ENCODE measurements at regions not wholly inside any gene's neighbourhood (a gene's known extent, or its start where the extent isn't known, plus 50 kb on each side); places are given as distances from the start of the nearest gene placed in this dataset.
"Not testable (repeated sequence)": the region's sequence is repeated elsewhere in the genome, so short reads cannot be mapped to it uniquely, and the experiment has no call there.

DNA sequence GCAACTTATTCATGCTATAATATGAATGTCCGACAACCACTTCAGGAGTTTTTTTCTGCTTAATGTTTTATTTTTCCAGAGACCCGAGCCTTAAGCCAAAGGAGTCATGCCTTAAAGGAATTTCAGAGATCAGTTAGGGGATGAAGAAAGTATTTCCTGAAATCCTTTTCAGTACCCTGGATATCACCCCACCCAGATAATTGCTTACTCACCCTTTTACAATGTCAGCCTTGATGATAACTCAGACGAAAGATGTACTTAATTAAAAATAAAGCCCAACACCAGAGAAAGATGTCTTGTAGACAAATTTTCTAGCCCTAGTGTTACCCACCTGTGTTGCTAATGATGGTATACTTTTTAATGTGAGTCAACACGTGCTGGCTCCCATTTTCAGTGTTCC lies 124.1 kb downstream of the XCL2 start:
- no peak for ATAC-seq

DNA sequence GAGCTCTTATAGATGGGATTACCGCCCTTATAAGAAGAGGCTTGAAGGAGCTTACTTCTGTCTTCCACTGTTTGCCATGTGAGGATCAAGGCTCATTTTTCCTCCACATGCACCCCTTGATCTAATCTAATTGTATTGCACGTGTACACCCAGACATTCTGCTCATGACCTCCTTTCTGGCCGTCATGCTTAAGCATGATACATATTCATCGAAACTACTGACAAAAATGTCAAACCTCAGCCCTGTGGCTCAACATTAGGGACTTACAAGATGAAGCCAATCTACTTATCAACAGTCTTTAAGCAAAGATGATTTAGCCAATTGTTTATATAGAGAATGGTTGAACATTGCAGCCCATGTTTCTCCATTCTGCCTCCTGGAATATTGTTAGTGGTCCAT lies 127.6 kb downstream of the XCL2 start:
- ATAC-seq = no peak

DNA sequence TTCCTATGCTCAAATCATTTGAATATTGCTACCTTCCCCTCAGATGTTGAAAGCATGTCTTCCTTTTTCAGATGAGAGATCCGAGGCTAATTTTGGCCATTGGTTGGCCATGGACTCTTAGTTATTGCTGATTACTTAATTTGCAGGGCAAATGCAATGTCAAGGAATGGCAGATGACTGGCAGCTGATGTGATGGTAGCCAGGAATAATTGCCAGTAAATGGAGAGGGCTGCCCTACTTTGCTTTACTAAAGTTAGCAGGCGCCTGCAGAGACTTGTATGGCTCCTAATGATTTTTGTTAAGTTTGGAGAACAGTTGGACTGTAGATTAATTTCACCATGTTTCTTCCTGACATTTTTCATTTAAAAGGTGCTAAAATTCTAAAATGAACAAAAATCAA lies 128.9 kb downstream of the XCL2 start:
- no peak for ATAC-seq

DNA sequence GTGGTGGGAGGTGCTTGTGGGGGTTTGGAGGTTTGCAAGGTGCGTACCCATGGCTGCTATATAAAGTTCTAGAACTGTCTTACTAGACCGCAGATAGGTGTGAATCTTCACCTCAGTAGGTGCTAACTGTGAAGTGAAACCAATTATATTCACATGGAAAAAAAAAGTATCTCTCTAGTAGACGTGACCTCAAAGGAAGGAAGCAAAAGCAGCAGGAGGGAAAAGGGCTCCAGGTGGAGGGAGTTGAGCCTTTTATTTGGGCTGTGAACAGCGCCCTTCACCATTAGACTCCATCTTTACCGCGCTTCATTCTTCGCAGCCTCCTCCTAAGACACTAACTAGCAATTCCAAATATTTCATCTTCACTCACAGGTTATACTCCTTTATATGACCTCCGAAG lies 129.8 kb downstream of the TBX19 start:
- no peak for ATAC-seq

DNA sequence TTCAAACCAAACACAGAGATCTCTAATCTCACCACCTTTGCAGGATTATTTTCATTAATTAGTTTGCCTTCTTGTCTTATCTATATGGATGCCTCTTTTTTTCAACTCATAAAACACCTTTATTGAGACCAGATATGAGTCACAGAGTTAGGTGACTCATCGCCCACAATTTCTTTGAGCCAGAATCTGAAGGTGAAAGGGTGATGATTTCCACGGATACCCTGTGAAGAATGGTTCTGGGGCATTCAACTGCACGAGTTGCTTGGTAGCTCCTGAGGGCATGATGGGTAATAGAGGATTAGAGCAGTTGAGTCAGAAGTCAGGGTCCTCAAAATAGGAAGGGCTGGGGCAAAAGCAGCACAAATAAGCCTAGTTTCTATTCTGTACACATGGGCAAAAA lies 128.2 kb downstream of the TBX19 start:
- peak; percentile 37 for ATAC-seq

DNA sequence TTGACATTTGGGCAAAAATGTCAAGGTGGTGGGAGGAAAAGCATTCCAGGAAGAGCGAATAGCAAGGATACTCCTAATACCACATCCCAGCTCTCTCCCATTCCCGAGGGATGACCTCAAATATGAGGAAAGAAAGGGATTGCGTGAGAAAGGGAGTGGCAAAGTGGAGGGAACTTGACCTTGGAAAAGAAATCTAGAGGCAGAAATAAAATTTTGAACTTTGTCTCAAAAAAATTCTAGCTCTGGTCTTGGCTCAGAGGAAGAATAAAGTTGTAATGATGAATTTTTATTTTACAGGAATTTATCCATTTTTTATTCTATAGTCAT lies 127.8 kb downstream of the TBX19 start:
- ATAC-seq = no peak

DNA sequence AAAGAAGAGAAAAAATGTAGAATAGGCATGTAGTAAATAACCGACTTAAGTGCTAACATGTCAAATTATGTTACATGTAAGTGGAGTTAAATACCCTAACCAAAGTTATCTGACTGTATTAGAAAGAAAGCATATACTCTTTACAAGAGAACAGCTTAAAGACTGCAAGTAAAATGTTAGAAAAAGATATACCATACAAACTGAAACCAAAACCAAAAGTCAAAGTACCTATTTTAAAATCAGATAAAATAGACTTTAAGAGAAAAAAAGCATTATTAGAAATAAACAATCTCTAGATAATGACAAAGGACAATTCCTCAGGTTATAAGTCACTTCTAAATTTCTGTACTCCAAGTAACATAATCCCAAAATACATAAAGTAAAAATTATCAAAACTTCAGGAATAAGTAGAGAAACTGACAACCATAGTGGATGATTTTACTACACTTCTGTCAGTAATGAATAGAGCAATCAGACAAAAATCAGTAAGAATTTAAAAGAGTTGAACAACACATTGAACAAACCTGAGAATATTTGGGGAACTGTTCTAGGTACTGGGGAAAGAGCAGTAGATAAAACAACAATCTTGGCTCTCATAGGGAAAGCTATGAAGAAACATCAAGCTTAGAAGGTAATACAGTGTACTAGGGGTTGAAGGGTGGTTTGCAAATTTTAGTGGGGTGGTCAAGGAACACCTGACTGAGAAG lies 127.3 kb downstream of the TBX19 start:
- ATAC-seq = no peak

DNA sequence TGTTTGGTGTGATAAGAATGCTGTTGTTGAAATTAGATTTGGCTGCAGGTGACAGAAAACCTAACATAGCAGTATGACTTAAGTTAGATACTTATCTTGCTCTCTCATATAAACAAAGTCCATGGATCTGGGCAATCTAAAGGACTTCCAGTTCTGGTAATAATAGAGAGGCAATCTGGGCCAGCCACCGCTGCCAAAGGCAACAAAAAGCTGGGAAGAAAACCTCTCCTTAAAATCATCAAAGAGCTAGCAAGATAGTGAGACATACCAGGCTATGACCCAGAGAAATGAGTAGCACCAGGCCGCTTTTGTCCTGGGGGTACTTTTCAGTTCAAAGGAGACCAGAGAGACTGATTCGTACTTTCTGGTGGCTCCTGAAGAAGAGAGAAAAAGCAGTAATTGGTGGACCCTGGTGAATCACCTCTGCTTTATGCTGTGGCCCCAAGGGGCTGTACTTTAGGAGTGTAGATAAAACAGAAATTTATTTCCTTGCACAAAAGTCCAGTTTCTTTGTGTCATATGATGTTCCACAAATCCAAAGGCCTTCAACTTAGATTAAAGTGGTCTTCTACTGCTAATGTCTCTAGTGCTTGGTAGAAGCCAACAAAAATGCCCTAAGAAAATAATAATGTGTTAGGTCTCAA lies 125.4 kb downstream of the TBX19 start:
- no peak for ATAC-seq

DNA sequence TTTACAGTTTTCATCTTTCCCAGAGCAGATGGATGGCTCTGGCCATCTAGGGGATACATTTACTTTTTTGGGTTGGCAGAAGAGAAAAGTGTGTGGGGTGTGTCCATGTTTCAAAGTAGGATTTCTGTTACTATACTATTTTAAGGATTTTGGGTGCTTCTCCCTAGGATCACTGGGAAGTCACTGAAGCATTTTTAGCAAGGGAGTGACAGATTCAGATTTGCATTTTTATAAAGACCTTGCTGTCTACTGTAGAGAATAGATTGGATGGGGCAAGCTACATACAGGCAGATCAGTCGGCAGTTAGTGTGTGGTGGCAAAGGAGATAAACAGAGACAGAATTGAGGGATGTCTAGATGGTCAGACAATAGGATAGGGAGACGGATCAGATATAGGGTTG lies 122.5 kb downstream of the TBX19 start:
- ATAC-seq = no peak

DNA sequence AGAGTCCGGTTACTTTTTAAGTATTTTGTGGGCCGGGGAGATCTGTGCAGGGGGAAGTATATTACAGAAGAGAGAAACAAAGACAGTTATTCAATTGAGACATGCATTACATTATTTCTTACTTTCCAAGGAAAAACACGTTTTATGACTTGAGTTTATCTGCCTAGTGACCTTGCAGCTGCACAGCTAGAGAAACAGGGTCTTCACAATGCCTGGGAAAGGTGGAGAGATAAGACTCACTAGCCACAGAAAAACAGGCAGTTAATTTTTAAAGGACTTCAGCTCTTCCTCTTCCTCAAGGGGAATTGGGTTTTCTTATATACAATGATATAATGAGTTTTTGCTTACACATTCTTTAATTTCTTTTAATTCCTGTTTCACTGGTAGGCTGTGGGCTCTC lies 121.8 kb downstream of the TBX19 start:
- ATAC-seq = not testable (repeated sequence)

DNA sequence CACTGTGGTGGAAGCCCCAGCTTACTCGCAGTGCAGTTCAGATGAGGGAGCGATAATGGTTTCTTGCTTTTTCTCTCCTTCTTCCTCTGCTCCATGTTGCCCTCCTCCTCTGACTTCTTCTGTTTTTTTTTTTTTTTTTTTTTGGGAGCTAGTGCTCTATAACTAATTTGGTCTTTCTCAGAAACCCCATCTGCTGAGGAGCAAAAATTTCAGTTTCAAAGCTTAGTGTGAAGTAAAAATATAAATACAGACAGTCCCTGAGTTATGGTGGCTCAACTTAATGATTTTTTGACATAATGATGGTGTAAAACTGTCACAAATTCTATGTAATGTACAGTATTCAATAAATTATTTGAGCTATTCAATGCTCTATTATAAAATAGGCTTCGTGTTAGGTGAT lies 120.7 kb downstream of the TBX19 start:
- ATAC-seq = no peak

DNA sequence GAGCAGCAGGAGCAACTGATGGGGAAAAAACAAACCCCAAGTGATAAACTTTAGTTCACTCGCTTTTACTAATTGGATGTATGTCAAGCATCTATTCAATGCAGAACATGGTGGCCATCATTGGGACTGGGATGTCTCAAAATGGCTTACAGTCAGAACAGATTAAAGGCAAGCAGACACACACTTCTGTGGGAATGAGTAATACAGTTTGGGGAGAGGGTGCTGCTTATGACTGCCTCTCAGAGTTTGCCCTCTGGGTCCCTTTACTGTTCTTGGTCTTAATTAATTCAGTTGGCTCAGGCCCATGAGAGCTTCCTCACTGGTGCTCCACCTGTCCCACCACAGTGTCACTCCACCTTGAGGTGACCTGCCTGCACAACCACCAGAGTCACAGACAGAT lies 119.5 kb downstream of the TBX19 start:
- no peak for ATAC-seq

DNA sequence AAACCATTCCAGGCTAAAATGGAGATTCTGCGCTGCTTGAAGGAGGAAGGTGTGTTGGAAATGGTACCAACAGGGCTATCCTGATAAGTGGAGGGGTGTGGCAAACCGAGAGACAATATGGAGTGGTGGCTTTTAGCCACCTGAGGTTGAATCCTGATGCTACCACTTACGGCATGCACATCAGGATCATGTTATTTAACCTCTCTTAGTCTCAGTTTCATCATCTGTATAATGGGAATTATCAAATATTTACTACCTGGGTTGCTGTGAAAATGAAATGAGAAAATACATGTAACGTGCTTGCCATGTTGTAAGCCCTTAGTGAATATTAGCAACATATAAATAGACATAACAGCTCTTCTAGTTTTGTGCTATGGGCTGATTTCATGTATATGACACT lies 117.1 kb downstream of the TBX19 start:
- no peak for ATAC-seq

DNA sequence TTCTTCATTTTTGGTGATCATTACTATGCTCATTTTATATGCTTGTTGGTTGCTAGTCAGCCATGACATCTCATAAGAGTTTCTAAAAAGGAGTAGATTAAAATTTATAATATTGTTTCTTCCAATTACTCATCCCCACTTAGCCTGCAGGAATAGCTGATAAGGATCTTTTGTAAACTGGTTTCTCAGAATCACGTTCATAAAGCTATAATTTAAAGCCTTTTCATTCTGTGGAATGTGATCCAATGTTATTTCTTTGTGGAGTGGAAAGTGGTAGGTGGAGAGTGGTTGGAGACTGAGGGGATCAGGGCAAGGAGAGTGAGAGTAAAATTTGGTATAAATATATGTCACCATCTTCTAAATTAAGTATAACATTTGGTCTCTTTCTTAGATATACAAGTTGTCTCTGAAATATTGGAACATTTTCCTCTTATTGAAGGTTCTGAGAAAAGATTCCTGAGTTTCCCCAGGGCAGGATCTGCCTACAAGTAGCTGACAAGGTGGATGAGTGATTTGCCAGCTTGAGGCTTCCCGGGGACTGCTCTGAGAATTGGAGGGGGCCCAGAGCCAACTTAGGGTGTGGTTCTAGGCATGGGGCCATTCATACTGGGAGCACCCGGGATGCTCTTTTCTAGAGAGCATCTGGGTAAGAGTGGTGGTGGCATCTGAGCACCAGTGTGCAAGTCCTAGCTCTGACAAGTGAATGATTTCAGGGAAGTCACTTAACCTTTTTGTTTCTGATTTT lies 116.4 kb downstream of the TBX19 start:
- ATAC-seq = no peak

DNA sequence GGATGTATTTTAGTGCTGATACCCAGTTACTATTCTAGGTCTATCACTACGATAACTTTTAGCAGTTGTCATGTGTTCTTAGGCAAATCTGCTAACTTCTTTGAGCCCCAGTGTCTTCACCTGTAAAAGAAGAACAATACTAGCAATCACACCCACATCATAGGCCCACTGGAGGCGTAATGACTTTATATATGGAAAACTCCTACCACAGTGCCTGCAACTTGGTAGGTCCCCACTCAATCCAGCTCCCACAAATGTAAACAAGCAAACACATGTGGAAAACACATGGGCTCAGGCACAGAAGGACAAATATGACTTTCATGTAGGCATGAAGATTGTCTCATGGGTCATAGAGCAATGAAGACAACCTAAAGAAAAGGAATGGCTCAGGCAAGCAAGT lies 115.8 kb downstream of the TBX19 start:
- no peak for ATAC-seq

DNA sequence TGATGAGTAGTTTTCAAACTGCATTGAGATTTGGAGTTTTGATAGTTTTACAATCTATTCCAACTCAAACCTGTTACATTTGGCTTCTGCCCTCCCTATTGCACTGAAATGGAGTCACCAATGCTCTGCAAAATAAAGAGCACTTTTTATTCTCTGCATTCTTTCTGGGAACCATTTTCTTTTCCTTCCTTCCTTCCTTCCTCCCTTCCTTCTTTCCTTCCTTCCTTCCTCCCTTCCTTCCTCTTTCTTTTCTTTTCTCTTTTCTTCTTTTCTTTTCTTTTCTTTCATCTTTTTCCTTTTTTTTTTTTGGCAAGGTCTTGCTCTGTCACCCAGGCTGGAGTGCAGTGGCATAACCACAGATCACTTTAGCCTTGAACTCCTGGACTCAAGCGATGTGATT lies 114.2 kb downstream of the TBX19 start:
- ATAC-seq = no peak

DNA sequence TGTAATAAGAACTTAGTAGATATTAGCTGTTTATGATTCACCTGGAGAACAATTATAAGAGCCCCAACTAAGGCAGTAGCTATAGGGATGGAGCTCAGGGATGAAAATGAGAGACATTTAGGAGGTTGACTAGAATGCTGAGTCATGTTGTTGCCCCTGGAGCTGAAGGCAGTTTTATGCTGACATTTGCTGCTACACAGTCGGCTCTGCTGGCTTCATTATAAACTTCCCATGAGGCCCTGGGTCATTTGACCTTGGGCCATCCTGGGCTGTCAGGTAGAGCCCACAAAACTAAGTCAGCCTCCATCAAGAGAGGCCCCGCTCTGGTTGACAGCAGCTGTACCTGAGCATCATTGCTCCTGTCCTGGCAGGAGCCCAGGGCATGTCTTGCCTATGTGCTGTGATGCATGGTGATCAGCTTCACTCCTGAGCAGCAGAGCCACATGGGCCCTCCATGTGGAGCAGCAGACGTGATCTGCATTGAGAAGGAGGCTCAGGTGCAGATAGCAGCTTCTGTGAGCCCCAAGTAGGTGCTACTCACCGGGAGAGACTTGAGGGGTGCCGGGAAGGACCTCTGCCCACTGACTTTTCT lies 112.4 kb downstream of the TBX19 start:
- ATAC-seq = no peak

DNA sequence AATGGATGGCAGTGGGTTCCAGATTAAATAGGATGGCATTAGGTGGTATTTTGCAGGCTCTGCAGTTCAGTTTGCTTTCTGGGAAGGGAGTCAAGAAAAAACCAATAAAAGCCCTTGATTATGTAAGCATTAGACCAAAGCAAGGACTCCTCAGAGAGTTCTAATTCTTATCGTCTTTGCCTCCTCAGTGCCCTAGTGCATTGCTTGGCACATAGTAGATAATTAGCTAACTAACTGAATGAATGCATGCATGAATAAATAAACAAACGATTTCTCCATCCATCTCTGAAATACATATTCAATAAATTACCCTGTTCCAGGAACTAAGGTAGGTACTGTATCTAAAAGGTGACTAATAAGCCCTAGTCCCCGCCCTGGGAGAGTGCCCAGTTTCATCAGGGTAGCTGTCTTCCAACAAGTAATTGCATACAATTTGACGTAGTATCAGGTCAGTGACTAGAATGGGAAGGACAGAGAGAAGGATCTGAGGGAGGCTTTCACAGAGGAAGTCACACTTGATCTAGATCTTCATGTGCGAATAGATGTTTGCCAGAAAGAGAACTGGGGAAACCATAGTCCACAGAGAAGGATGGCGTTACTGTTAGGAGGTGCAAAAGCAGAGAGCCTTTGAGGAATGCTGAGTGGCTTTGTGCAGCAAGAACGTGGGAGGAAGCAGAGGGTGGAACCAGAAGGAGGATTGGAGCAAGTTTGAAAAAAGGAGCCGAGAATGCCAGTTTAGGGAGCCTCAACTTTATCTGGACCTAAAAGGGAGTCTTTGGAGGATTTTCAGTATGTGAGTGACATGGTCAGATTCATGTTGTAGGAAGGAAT lies 111.4 kb downstream of the TBX19 start:
- peak; percentile 85 for ATAC-seq

DNA sequence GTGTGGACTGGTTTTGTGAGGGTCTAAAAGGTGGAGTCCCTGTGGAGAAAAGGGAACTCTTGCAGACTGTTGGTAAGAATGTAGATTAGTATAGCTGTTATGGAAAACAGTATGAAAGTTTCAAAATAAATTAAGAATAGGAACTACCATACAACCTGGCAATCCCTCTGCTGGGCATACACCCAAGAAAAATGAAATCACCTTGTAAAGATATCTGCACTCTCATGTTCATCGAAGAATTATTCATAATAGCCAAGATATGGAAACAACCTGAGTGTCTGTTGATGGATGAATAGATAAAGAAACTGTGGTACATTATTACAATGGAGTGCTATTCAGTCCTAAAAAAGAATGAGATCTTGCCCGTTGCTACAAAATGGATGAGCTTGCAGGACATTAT lies 109.6 kb downstream of the TBX19 start:
- no peak for ATAC-seq

DNA sequence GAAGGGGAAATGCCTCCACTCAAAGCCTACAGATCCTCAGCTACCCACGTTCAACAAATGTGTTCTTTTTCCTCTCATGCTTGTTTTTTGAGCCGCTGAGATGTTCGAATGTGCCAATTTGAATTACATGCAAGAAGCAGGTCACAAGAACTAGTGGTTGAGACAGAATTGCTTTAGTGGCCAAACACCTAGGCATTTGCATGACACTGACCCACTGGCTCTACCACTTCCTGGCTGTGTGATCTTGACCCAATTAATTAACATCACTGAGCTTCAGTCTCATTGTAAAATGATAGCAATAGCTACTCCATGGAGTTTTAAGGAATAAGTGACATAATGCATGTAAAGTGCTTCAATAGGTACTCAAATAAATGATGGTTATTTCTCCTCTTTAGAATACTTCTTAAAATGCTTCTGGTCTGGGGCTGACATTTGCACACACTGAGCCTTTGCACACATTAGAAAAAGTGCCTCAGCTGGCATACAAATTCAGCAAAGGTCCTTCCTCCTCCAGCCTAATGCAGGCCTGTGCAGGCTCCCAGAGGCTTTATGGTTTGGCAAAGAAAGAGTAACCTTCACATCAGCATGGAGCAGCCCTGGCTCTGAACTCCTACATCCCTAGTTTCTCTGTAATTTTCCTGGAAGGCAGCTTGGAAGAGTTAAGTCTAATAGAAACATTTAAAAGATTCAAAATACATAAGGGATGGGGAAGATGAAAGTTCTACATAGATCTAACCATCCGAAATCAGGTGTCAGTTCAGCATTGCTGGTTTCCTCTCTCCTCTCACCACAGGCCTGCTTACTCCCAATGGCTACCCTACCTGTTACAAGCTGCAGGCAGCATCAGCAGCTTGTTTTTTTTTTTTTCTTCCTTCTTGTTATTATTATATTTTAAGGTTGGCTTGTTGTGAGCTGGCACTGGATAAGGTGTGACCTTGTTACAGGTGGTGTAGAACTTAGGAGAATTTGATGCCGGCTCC lies 107.4 kb downstream of the TBX19 start:
- ATAC-seq = no peak

DNA sequence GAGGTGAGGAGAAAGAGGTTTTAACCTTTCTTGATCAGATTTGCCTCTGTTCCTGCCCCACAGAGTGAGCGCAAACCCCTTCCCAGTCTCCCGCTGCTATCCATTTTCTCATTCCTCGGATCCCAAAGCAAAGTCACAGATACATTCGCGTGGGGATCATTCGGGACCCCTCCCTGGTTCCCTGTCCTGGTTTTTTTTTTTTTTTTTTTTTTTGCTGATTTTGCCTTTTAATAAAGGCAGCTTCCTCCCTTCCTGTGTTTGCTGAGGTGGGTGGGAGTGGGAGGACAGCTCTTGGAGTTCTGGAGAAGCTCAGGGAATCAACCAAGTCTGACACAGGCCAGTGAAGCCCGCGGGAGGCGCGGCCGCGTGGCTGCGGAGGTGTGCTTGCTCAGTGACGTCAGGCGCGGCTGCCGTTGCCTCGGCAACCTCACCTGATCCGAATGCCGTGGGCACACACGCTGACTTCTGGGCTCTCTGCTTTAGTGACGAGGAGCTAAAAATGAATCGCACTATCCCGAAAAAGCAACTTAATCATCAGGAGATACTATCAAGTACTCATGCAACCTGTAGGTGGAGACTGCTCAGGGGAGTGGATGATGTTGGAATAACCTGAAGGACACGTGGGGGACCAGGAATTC lies 106.4 kb downstream of the TBX19 start:
- ATAC-seq = peak; percentile 77
